T-cell (primary cell): ENCODE measurements at regions not wholly inside any gene's neighbourhood (a gene's known extent, or its start where the extent isn't known, plus 50 kb on each side); places are given as distances from the start of the nearest gene placed in this dataset.

Experiments
- ATAC-seq, 4 experiments: fragments of 200-7000 bp in 3 of 4; fragments of 150-1000 bp in 1 of 4; cut with Tn5 transposase; replicated peaks in 1 of 4; 1 replicate in 3 of 4; 2 replicates in 1 of 4; pipeline ENCODE4 v1.10.0; 2021; ENCODE audit warnings: moderate library complexity in 3 of 4, mild to moderate bottlenecking in 2 of 4, moderate number of reproducible peaks in 1 of 4
- CTCF ChIA-PET, 2 donors: fragments of 300-600 bp; sonication (Branson Sonifier 250); formaldehyde crosslinking; loops; one replicate each; lab custom pipeline; 2022; ENCODE audit warnings: antibody characterized with exemption in 2 of 2; lab: Charles Lee
- POLR2A ChIA-PET, 2 donors: fragments of 300-600 bp; sonication (Branson Sonifier 250); formaldehyde crosslinking; loops; one replicate each; lab custom pipeline; 2022; ENCODE audit warnings: antibody characterized with exemption in 2 of 2; lab: Charles Lee
- DNase-seq, 35 experiments: peaks; one replicate each; pipeline versions ENCODE4 v3.0.0 to v3.0.0-alpha.2; 2013 to 2023
- H3K27ac ChIP-seq: one replicate; pipeline ENCODE4 v1.5.1; 2013; ENCODE audit warnings: low read length
- H3K27me3 ChIP-seq, 2 experiments: replicated peaks in 1 of 2; 1 replicate in 1 of 2; 2 replicates in 1 of 2; pipeline versions ENCODE4 v1.6.1 to v1.7.0; 2013; ENCODE audit warnings: low read length in 1 of 2, mixed read lengths in 1 of 2; ENCODE audit not compliant: control insufficient read depth in 2 of 2, insufficient read depth in 2 of 2; ENCODE audit errors: extremely low read depth in 1 of 2
- H3K36me3 ChIP-seq, 2 donors: 1 replicate in 1 of 2; 2 replicates in 1 of 2; pipeline versions ENCODE4 v1.6.1 to v1.7.0; 2013; ENCODE audit warnings: low read length in 1 of 2; ENCODE audit not compliant: control insufficient read depth in 2 of 2, insufficient read depth in 1 of 2; ENCODE audit errors: extremely low read depth in 1 of 2
- H3K4me1 ChIP-seq, 2 experiments: 1 replicate in 1 of 2; 2 replicates in 1 of 2; pipeline versions ENCODE4 v1.6.1 to v1.7.0; 2013; ENCODE audit warnings: low read length in 2 of 2, mixed read lengths in 1 of 2; ENCODE audit not compliant: insufficient read depth in 2 of 2, control insufficient read depth in 1 of 2; ENCODE audit errors: extremely low read depth in 1 of 2
- H3K4me3 ChIP-seq, 2 donors: 1 replicate in 1 of 2; 2 replicates in 1 of 2; pipeline versions ENCODE4 v1.5.1 to v1.7.0; 2013; ENCODE audit warnings: mild to moderate bottlenecking in 2 of 2, low read length in 1 of 2, moderate library complexity in 1 of 2; ENCODE audit not compliant: control insufficient read depth in 1 of 2; ENCODE audit errors: extremely low read depth in 1 of 2
- H3K9me3 ChIP-seq: 2 replicates; pipeline ENCODE4 v1.7.0; 2013
- H3K27ac Mint-ChIP-seq, 2 donors: one replicate each; pipeline ENCODE4 v1.8.0; 2020 to 2021; ENCODE audit warnings: mild to moderate bottlenecking in 2 of 2, mixed read lengths in 2 of 2
- H3K27me3 Mint-ChIP-seq, 2 donors: one replicate each; pipeline ENCODE4 v1.8.0; 2021 to 2022; ENCODE audit warnings: mixed read lengths in 2 of 2
- H3K36me3 Mint-ChIP-seq: one replicate; pipeline ENCODE4 v1.8.0; 2021; ENCODE audit warnings: mixed read lengths
- H3K4me1 Mint-ChIP-seq, 3 donors: one replicate each; pipeline ENCODE4 v1.8.0; 2020 to 2022; ENCODE audit warnings: mixed read lengths in 3 of 3, mild to moderate bottlenecking in 1 of 3
- H3K4me3 Mint-ChIP-seq, 3 donors: one replicate each; pipeline ENCODE4 v1.8.0; 2020 to 2022; ENCODE audit warnings: mild to moderate bottlenecking in 3 of 3, mixed read lengths in 3 of 3, moderate library complexity in 3 of 3
- H3K9me3 Mint-ChIP-seq, 3 donors: one replicate each; pipeline ENCODE4 v1.8.0; 2020 to 2022; ENCODE audit warnings: mixed read lengths in 3 of 3
- WGBS: methylation state at CpG from one replicate; pipeline ENCODE4 v1.1.5; 2013; ENCODE audit warnings: missing lambda C conversion rate; ENCODE audit not compliant: insufficient coverage; 5-methylcytosine and 5-hydroxymethylcytosine counted together

DNA sequence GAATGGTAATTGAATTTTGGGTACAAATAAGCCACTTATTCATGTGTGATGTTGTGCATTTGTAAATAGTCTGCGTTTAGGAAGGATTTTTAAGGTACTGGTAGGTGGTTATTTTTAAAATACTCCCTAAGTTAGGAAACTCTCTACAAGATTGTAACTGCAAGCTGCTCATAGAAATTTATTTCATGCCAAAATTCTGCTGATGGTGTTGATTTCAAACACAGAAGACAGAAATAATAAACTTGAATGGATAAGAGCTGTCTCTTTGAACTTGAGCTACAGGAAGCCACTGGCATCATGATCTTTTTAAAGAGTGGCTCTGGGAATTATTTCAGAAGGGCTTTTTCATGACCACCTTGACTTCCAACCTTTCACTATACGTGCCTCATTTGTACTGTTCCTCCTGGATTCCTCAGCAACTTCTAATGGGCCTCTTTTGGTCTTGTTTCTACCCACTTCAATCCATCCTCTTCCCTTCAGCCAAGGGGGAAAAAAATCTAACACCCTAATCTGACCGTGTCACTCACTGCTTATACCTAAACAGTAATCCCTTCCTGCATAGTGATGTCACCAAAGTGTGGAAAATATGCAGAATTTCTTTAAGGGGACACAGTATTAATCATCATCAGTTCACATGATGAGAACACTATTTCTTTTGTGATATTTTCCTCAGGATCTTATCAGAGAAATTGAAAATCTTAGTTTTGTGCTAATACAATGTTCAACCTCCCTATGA lies 113.6 kb downstream of the PFDN4 start:
- DNase-seq (no peak), ATAC-seq (no peak)
- no peaks in the 10 kb centered on the region for H3K4me1 ChIP-seq
- no peaks in the 10 kb centered on the region for H3K4me1 Mint-ChIP-seq
- no peaks in the 10 kb centered on the region for H3K36me3 Mint-ChIP-seq
- H3K4me3 ChIP-seq: no peak overlapping the region
- H3K27me3 Mint-ChIP-seq: peaks cover 7 to 11% of the 10 kb centered on the region in 2 donors
- no peaks in the 10 kb centered on the region for H3K9me3 Mint-ChIP-seq
- CTCF ChIA-PET: no interaction called here
- H3K27ac Mint-ChIP-seq: no peak overlapping the region
- no peak overlapping the region for H3K27ac ChIP-seq
- no peaks in the 10 kb centered on the region for H3K27me3 ChIP-seq
- H3K9me3 ChIP-seq: no peaks in the 10 kb centered on the region
- no peaks in the 10 kb centered on the region for H3K36me3 ChIP-seq
- 67% methylated on average over 1 of the region's 3 CpGs for WGBS
- POLR2A ChIA-PET: no interaction called here
- no peak overlapping the region for H3K4me3 Mint-ChIP-seq

- Histone ChIP-seq H3K27ac (no peak overlapping the region), H3K4me3 (no peak overlapping the region), H3K4me1 (no peaks in the 10 kb centered on the region), H3K9me3 (no peaks in the 10 kb centered on the region), H3K27me3 (no peaks in the 10 kb centered on the region), H3K36me3 (no peaks in the 10 kb centered on the region)
- ATAC-seq: no peak
- Mint-ChIP-seq H3K27me3 (peaks cover 8 to 17% of the 10 kb centered on the region in 2 donors), H3K4me3 (no peak overlapping the region), H3K27ac (no peak overlapping the region), H3K4me1 (no peaks in the 10 kb centered on the region), H3K9me3 (no peaks in the 10 kb centered on the region), H3K36me3 (no peaks in the 10 kb centered on the region)
- POLR2A ChIA-PET: no interaction called here
- no peak for DNase-seq
- no CpG with 5 or more reads among the region's 2 CpGs for WGBS
- CTCF ChIA-PET: no interaction called here
Measured at GRCh38 chr20:54323227-54323734, 115.4 kb downstream of the PFDN4 start.

DNA sequence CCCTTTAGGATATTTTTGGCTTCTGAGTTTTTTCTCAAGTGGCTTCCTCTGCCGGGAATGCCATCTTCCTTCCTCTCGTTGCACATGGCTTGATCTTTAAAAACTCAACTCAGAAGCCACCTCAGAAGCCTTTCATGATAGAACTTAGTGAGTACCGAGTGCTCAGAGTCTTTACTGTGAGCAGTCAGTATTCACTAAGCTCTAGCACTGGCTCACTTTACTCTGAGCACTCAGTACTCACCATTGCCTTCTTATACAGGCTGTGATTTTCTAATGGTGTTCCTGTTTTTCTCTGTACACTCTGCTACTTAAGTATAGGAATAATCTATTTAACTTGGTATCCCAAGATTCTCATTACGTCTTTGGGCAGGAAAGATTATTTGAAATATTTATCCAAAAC lies 116.2 kb downstream of the PFDN4 start:
- ATAC-seq: no peak
- no peak for DNase-seq
- 40% methylated on average over 2 of the region's 4 CpGs for WGBS

GRCh38 chr20:54324652-54325285 lies 116.9 kb downstream of the PFDN4 start:
- H3K27me3 ChIP-seq: no peaks in the 10 kb centered on the region
- H3K4me1 ChIP-seq: no peaks in the 10 kb centered on the region
- Mint-ChIP-seq H3K4me1 (no peaks in the 10 kb centered on the region), H3K9me3 (no peaks in the 10 kb centered on the region), H3K27ac (no peak overlapping the region), H3K36me3 (no peaks in the 10 kb centered on the region), H3K4me3 (no peak overlapping the region), H3K27me3 (peaks cover 12 to 21% of the 10 kb centered on the region in 2 donors)
- no peaks in the 10 kb centered on the region for H3K9me3 ChIP-seq
- H3K4me3 ChIP-seq: no peak overlapping the region
- ChIA-PET POLR2A (no interaction called here), CTCF (no interaction called here)
- H3K36me3 ChIP-seq: no peaks in the 10 kb centered on the region
- DNase-seq (no peak), ATAC-seq (no peak)
- WGBS: no CpG with 5 or more reads among the region's 3 CpGs
- H3K27ac ChIP-seq: no peak overlapping the region

More for the DNA sequence above, 116.2 kb downstream of the PFDN4 start:
- no peaks in the 10 kb centered on the region for H3K9me3 Mint-ChIP-seq
- Histone ChIP-seq H3K27ac (no peak overlapping the region), H3K36me3 (no peaks in the 10 kb centered on the region), H3K4me1 (no peaks in the 10 kb centered on the region), H3K4me3 (no peak overlapping the region), H3K9me3 (no peaks in the 10 kb centered on the region), H3K27me3 (no peaks in the 10 kb centered on the region)
- H3K36me3 Mint-ChIP-seq: no peaks in the 10 kb centered on the region
- peaks cover 8 to 20% of the 10 kb centered on the region in 2 donors for H3K27me3 Mint-ChIP-seq
- H3K4me3 Mint-ChIP-seq: no peak overlapping the region
- H3K27ac Mint-ChIP-seq: no peak overlapping the region
- CTCF ChIA-PET: no interaction called here
- H3K4me1 Mint-ChIP-seq: no peaks in the 10 kb centered on the region
- POLR2A ChIA-PET: no interaction called here

GRCh38 chr20:54335299-54335698 lies 127.4 kb downstream of the PFDN4 start:
- ChIA-PET CTCF (no interaction called here), POLR2A (no interaction called here)
- Mint-ChIP-seq H3K27me3 (peaks cover 7 to 9% of the 10 kb centered on the region in 2 donors), H3K9me3 (peaks cover 7 to 8% (median 7%) of the 10 kb centered on the region in 3 donors), H3K4me1 (no peaks in the 10 kb centered on the region), H3K36me3 (no peaks in the 10 kb centered on the region), H3K4me3 (no peak overlapping the region), H3K27ac (no peak overlapping the region)
- WGBS: no CpG with 5 or more reads among the region's 2 CpGs
- H3K4me1 ChIP-seq: no peaks in the 10 kb centered on the region
- no peak overlapping the region for H3K27ac ChIP-seq
- no peaks in the 10 kb centered on the region for H3K9me3 ChIP-seq
- no peak overlapping the region for H3K4me3 ChIP-seq
- no peaks in the 10 kb centered on the region for H3K27me3 ChIP-seq
- no peak for DNase-seq
- H3K36me3 ChIP-seq: no peaks in the 10 kb centered on the region
- no peak for ATAC-seq

DNA sequence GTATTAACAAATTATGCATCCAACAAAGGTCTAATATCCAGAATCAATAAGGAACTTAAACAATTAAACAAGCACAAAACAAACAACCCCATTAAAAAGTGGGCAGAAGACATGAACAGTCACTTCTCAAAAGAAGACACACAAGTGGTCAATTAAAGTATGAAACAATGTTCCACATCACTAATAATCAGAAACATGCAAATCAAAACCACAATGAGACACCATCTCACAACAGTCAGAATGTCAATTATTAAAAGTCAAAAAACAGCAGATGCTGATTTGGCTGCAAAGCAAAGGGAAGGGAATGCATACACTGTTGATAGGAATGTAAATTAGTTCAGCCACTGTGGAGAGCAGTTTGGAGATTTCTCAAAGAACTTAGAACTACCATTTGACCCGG lies 129.3 kb downstream of the PFDN4 start:
- Histone ChIP-seq H3K4me1 (no peaks in the 10 kb centered on the region), H3K36me3 (no peaks in the 10 kb centered on the region), H3K9me3 (no peaks in the 10 kb centered on the region), H3K27ac (no peak overlapping the region), H3K4me3 (no peak overlapping the region), H3K27me3 (no peaks in the 10 kb centered on the region)
- peaks cover 7 to 8% (median 7%) of the 10 kb centered on the region in 3 donors for H3K9me3 Mint-ChIP-seq
- H3K27ac Mint-ChIP-seq: no peak overlapping the region
- H3K4me1 Mint-ChIP-seq: no peaks in the 10 kb centered on the region
- ATAC-seq: no peak
- H3K4me3 Mint-ChIP-seq: no peak overlapping the region
- ChIA-PET POLR2A (no interaction called here), CTCF (no interaction called here)
- no peaks in the 10 kb centered on the region for H3K36me3 Mint-ChIP-seq
- no peak for DNase-seq
- WGBS: no CpG with 5 or more reads among the region's 1 CpG
- peaks cover 4 to 6% of the 10 kb centered on the region in 2 donors for H3K27me3 Mint-ChIP-seq
